Right lobe of liver (tissue), 6 donors: ENCODE measurements at regions not wholly inside any gene's neighbourhood (a gene's known extent, or its start where the extent isn't known, plus 50 kb on each side); places are given as distances from the start of the nearest gene placed in this dataset.

Experiments
- ATAC-seq, 4 donors: fragments of 200-7000 bp; cut with Tn5 transposase; one replicate each; pipeline ENCODE4 v1.9.1; 2020; ENCODE audit warnings: mild to moderate bottlenecking in 4 of 4, moderate library complexity in 4 of 4
- DNase-seq, 3 donors: peaks; one replicate each; pipeline ENCODE4 v3.0.0-alpha.2; 2020
- H3K27ac ChIP-seq, 3 donors: fragments of 200-600 bp; one replicate each; pipeline ENCODE4 v1.8.0; 2022
- H3K27me3 ChIP-seq, 2 donors: fragments of 200-600 bp; one replicate each; pipeline ENCODE4 v1.8.0; 2022
- H3K36me3 ChIP-seq, 4 donors: fragments of 200-600 bp; sonication (generic) in 1 of 4; one replicate each; pipeline versions ENCODE4 v1.5.1 to v1.8.0; 2017 to 2022; ENCODE audit warnings: control low read depth in 1 of 4
- H3K4me1 ChIP-seq, 4 donors: fragments of 200-600 bp; sonication (generic) in 1 of 4; one replicate each; pipeline versions ENCODE4 v1.5.1 to v1.8.0; 2017 to 2022; ENCODE audit warnings: control low read depth in 1 of 4
- H3K4me3 ChIP-seq, 3 donors: fragments of 200-600 bp; one replicate each; pipeline ENCODE4 v1.8.0; 2022
- H3K9me3 ChIP-seq, 4 donors: fragments of 200-600 bp; sonication (generic) in 1 of 4; one replicate each; pipeline versions ENCODE4 v1.5.1 to v1.8.0; 2017 to 2022; ENCODE audit warnings: control low read depth in 1 of 4
- POLR2A ChIP-seq: fragments of 450-650 bp; IDR thresholded peaks from one replicate; pipeline ENCODE4 v1.6.1; 2017; ENCODE audit warnings: antibody characterized with exemption, mild to moderate bottlenecking
- WGBS: methylation state at CpG from one replicate; pipeline ENCODE4 v1.1.6; 2018; ENCODE audit warnings: low coverage, low lambda C conversion rate; ENCODE audit not compliant: insufficient coverage; ENCODE audit errors: missing lambda C conversion rate; 5-methylcytosine and 5-hydroxymethylcytosine counted together
- intact Hi-C, 2 donors: fragments of 100-400 bp; cut with DNase I; formaldehyde crosslinking; loops; one replicate each; pipeline versions ENCODE4 v1.11.2 to v1.14.1; 2022
- TF ChIP-seq, protein P1 (sequence below), 4 donors: fragments of 200-600 bp in 3 of 4; fragments of 450-650 bp in 1 of 4; IDR thresholded peaks; one replicate each; pipeline versions ENCODE4 v1.5.1 to v1.8.0; 2016 to 2022; ENCODE audit warnings: antibody characterized with exemption in 4 of 4, mild to moderate bottlenecking in 2 of 4
- donor health status: DM: no; HTN: yes; CAD: no.
- donor health status: DM: no; HTN: no; CAD: no.
- donor health status: DM: no; HTN: no; CAD: no.
- donor health status: DM: no; HTN: yes; CAD: no.
- donor health status: DM: no; HTN: yes; CAD: no.

DNA sequence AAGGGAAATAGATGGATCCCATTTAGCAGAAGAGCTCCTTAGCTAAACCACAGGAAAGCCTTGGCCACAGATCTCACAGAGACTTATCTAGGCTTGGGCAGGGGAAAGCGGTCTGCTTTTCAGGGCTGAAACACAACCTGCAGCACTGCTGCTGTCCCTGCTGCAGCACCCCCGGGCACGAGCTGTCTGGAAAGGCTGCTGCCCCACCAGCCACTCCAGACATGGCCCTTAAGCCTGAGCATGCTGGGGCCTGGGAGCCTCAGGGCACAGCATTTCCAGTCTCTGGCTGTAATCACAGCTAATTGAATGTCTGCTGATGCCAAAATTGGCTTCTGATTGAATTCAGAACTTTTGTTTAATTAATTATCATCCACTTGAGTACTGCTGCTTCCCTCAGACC lies 115.0 kb downstream of the TMPRSS5 start:
- H3K9me3 ChIP-seq, result no peaks in the 10 kb centered on the region
- no peak overlapping the region for H3K27ac ChIP-seq
- no peak for DNase-seq
- no peak overlapping the region for H3K4me3 ChIP-seq
- H3K36me3 ChIP-seq, result no peaks in the 10 kb centered on the region
- TF ChIP-seq, protein P1, sequence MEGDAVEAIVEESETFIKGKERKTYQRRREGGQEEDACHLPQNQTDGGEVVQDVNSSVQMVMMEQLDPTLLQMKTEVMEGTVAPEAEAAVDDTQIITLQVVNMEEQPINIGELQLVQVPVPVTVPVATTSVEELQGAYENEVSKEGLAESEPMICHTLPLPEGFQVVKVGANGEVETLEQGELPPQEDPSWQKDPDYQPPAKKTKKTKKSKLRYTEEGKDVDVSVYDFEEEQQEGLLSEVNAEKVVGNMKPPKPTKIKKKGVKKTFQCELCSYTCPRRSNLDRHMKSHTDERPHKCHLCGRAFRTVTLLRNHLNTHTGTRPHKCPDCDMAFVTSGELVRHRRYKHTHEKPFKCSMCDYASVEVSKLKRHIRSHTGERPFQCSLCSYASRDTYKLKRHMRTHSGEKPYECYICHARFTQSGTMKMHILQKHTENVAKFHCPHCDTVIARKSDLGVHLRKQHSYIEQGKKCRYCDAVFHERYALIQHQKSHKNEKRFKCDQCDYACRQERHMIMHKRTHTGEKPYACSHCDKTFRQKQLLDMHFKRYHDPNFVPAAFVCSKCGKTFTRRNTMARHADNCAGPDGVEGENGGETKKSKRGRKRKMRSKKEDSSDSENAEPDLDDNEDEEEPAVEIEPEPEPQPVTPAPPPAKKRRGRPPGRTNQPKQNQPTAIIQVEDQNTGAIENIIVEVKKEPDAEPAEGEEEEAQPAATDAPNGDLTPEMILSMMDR (IDR thresholded peaks at IDR 0.05), result no peak
- TF ChIP-seq POLR2A, result no peak
- WGBS, result no CpG with 5 or more reads among the region's 3 CpGs
- H3K4me1 ChIP-seq, result no peaks in the 10 kb centered on the region
- intact Hi-C loops, result no loop called here
- no peak for ATAC-seq
- no peaks in the 10 kb centered on the region for H3K27me3 ChIP-seq

DNA sequence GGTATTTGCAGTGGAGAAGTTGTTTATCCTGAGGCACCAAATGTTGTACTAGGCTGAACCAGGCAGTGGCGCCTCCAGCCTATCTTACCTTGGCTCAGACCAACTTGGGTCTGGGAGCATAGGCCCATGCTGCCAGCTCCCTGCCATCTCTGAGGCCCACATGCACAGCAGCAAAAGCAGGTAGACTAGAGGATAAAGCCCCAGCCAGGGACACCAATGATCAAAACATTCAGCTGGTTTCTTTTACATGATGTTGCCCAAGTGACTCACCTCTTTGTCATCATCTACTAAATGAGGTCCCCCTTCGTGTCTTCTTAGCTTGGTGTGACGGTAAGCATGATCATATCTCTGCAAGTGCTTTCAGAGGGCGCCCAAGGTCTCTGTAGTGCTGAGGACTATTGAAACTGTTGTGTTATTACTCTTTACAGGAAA lies 112.1 kb upstream of the DRD2 start:
- H3K27ac ChIP-seq, result no peak overlapping the region
- H3K9me3 ChIP-seq, result no peaks in the 10 kb centered on the region
- WGBS, result 59% methylated on average over 4 of the region's 4 CpGs
- no peaks in the 10 kb centered on the region for H3K27me3 ChIP-seq
- no peak for DNase-seq
- no peak for ATAC-seq
- intact Hi-C loops, result no loop called here
- no peak for TF ChIP-seq POLR2A
- TF ChIP-seq, protein P1 (IDR thresholded peaks at IDR 0.05), result no peak
- no peak overlapping the region for H3K4me3 ChIP-seq
- H3K36me3 ChIP-seq, result no peaks in the 10 kb centered on the region
- no peaks in the 10 kb centered on the region for H3K4me1 ChIP-seq

DNA sequence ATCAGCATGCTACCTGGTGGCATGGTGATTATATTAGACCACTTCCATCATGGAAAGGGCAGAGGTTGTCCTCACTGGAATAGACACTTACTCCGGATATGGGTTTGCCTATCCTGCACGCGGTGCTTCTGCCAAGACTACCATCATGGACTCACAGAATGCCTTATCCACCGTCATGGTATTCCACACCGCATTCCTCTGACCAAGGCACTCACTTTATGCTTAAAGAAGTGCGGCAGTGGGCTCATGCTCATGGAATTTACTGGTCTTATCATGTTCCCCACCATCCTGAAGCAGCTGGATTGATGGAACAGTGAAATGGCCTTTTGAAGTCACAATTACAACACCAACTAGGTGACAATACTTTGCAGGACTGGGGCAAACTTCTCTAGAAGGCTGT lies 109.2 kb upstream of the DRD2 start:
- ATAC-seq (no peak), DNase-seq (no peak)
- TF ChIP-seq POLR2A, result no peak
- TF ChIP-seq, protein P1 (IDR thresholded peaks at IDR 0.05), result no peak
- H3K4me3 ChIP-seq, result no peak overlapping the region
- no CpG with 5 or more reads among the region's 6 CpGs for WGBS
- no peak overlapping the region for H3K27ac ChIP-seq
- no peaks in the 10 kb centered on the region for H3K9me3 ChIP-seq
- H3K4me1 ChIP-seq, result no peaks in the 10 kb centered on the region
- H3K27me3 ChIP-seq, result no peaks in the 10 kb centered on the region
- intact Hi-C loops, result no loop called here
- no peaks in the 10 kb centered on the region for H3K36me3 ChIP-seq

DNA sequence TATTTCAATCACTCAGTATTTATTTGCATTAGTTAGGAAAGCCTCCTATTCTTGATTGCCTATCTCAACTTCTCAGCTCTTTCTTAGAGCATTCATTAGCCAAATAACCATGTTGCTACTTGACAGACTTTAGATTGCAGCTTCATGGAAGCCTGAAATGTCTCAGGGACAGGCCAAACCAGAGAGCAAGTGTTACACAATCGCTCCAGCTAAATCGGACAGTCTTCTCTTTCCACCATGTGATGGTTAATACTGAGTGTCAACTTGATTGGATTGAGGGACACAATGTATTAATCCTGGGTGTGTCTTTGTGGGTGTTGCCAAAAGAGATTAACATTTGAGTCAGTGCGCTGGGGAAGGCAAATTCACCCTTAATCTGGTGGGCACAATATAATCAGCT lies 106.5 kb upstream of the DRD2 start:
- H3K27ac ChIP-seq, result no peak overlapping the region
- H3K36me3 ChIP-seq, result no peaks in the 10 kb centered on the region
- intact Hi-C loops, result no loop called here
- DNase-seq (no peak), ATAC-seq (no peak)
- TF ChIP-seq, protein P1 (IDR thresholded peaks at IDR 0.05), result no peak
- TF ChIP-seq POLR2A, result no peak
- H3K4me3 ChIP-seq, result no peak overlapping the region
- WGBS, result 66% methylated on average over 3 of the region's 3 CpGs
- H3K4me1 ChIP-seq, result no peaks in the 10 kb centered on the region
- H3K27me3 ChIP-seq, result no peaks in the 10 kb centered on the region
- no peaks in the 10 kb centered on the region for H3K9me3 ChIP-seq

DNA sequence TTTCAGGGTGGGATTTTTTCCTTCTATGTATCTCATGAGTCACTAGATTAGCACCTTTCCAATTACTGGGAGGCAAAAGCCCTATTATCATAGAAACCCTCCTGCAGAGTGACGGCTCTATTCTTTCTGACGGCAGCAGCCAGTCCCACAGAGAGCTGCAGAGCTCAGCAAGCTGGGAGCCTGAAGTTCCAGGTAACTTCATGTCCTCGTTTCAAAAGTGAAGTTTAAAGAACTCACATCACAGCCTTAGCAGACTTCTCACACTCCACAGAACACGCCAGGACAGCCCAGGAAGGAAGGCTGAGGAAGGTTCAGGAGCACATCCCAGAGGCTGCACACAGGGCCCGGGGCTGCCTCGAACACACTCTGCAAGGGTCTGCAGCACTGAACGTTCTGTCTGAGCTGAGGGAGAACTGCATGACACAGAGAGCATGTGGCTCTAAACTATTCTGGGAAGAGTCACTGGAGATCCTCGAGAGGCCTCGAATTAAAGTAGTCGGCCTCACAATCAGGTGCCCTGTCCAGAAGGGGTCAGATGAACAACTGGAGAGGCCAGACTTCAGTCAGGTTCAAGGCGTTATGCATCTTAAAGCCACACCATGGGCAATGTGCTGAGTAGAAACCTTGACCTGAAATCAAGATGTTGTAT lies 104.2 kb upstream of the DRD2 start:
- ATAC-seq (no peak), DNase-seq (no peak)
- intact Hi-C loops, result no loop called here
- no peaks in the 10 kb centered on the region for H3K36me3 ChIP-seq
- no peaks in the 10 kb centered on the region for H3K27me3 ChIP-seq
- no peak for TF ChIP-seq POLR2A
- TF ChIP-seq, protein P1 (IDR thresholded peaks at IDR 0.05), result no peak
- no peaks in the 10 kb centered on the region for H3K4me1 ChIP-seq
- H3K9me3 ChIP-seq, result no peaks in the 10 kb centered on the region
- no peak overlapping the region for H3K27ac ChIP-seq
- H3K4me3 ChIP-seq, result no peak overlapping the region
- WGBS, result 54% methylated on average over 7 of the region's 11 CpGs
